Vagina (tissue), 2 donors: ENCODE measurements at regions not wholly inside any gene's neighbourhood (a gene's known extent, or its start where the extent isn't known, plus 50 kb on each side); places are given as distances from the start of the nearest gene placed in this dataset.

Experiments used
- DNase-seq, 2 donors: peaks; one replicate each; pipeline ENCODE4 v3.0.0-alpha.2; 2017; ENCODE audit errors: extremely low spot score in 2 of 2
- H3K27ac ChIP-seq: fragments of 200-600 bp; sonication (generic); one replicate; pipeline ENCODE4 v1.5.1; 2019
- H3K27me3 ChIP-seq: fragments of 200-600 bp; sonication (generic); one replicate; pipeline ENCODE4 v1.5.1; 2019
- H3K36me3 ChIP-seq, 2 donors: fragments of 200-600 bp; sonication (generic); one replicate each; pipeline ENCODE4 v1.5.1; 2017 to 2019
- H3K4me1 ChIP-seq: fragments of 200-600 bp; sonication (generic); one replicate; pipeline ENCODE4 v1.5.1; 2019
- H3K4me3 ChIP-seq, 2 donors: fragments of 200-600 bp; sonication (generic); 1 replicate in 1 of 2; 2 replicates in 1 of 2; pipeline ENCODE4 v1.5.1; 2016 to 2019
- H3K9me3 ChIP-seq: fragments of 200-600 bp; sonication (generic); one replicate; pipeline ENCODE4 v1.5.1; 2019
- POLR2A ChIP-seq, 2 donors: fragments of 450-650 bp; IDR thresholded peaks; one replicate each; pipeline ENCODE4 v1.6.1; 2017; ENCODE audit warnings: antibody characterized with exemption in 2 of 2, mild to moderate bottlenecking in 2 of 2, moderate library complexity in 2 of 2
- POLR2AphosphoS5 ChIP-seq, 2 donors: sonication (generic); formaldehyde crosslinking; IDR thresholded peaks; one replicate each; pipeline ENCODE4 v1.9.0; 2017; ENCODE audit warnings: antibody characterized with exemption in 2 of 2, mild to moderate bottlenecking in 2 of 2, low read depth in 1 of 2; ENCODE audit not compliant: insufficient read depth in 1 of 2
- intact Hi-C: fragments of 100-400 bp; cut with DNase I; formaldehyde crosslinking; loops from one replicate; pipeline ENCODE4 v1.15.1; 2023
- TF ChIP-seq, protein P1 (sequence below), 3 experiments: fragments of 450-650 bp in 2 of 3; fragments of 200-600 bp in 1 of 3; sonication (generic) in 1 of 3; IDR thresholded peaks; one replicate each; pipeline ENCODE4 v1.5.1; 2017 to 2019; ENCODE audit warnings: antibody characterized with exemption in 3 of 3, mild to moderate bottlenecking in 2 of 3, moderate library complexity in 2 of 3

DNA sequence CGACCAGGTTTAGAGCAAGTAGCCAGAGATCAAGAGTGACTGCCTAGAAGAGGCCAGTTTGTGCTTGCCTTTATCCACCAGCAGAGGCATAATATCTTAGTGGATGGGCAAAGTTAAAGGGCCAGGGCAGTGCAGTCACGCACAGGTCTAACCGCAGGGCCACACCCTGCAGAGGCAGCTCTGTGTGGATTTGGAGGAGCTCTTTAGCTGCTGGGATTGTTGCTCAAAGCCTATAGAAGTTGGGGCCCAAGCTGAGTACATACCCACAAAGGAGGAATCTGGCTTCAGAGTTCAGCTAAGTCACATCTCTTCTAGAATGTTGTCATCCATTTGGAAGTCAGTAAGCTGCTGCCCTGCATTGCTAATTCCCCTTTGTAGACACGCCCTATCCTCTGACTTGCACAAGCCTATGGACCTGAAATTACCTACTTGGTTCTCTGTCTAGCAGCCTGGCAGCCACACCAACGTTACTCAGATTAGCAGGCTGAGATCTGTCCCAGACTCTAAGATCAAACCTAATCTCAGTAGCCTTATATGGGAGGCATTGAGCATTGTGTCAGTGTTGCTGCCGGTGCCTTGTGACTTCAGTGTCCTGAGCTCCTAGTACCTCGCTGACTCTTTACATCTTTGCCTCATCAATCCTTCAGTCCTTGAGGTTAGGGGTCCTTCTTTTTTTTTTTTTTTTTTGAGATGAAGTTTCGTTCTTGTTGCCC, 102.9 kb upstream of the STARD13 start:
- no peak overlapping the region for H3K4me3 ChIP-seq
- H3K4me1 ChIP-seq, result no peaks in the 10 kb centered on the region
- H3K27me3 ChIP-seq, result no peaks in the 10 kb centered on the region
- no peak for DNase-seq
- H3K9me3 ChIP-seq, result no peaks in the 10 kb centered on the region
- no peaks in the 10 kb centered on the region for H3K36me3 ChIP-seq
- TF ChIP-seq POLR2AphosphoS5 (IDR thresholded peaks at IDR 0.05; ENCODE audit: insufficient read depth in 1 of 2, low read depth in 1 of 2), result no peak
- intact Hi-C loops, result no loop called here
- no peak overlapping the region for H3K27ac ChIP-seq

DNA sequence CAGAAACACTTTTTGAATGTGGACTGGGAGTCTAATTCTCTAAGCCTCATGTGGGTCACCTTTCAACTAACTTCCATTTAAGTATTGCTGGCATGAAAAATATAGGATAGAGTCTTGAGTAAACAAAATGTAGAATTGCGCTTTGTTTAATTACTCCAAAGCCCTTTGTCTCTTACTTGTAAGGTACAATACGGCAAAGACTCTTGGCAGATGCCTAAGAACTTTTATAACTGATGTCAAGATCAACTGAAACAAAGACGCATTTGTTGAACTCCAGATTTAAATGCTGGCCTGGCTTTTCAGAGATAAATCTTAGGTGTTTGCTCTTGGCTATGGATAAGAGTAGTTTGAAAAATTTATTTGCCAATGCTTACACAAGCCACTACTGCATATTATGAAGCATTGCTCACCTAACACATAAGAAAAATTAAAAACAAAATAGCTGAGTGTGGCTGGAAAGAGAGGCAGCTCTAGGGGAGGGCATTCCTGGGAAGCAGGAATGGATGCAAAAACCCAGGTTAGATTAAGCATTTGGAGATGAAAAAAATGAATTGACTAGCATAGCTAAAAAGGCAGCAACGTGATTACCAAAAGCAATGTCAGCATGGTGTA, 107.3 kb upstream of the STARD13 start:
- no peak overlapping the region for H3K4me3 ChIP-seq
- H3K9me3 ChIP-seq, result no peaks in the 10 kb centered on the region
- H3K27me3 ChIP-seq, result no peaks in the 10 kb centered on the region
- H3K36me3 ChIP-seq, result no peaks in the 10 kb centered on the region
- no peak for TF ChIP-seq POLR2A (IDR thresholded peaks at IDR 0.05)
- no peak for DNase-seq
- no peak overlapping the region for H3K27ac ChIP-seq
- no peaks in the 10 kb centered on the region for H3K4me1 ChIP-seq
- intact Hi-C loops, result no loop called here

DNA sequence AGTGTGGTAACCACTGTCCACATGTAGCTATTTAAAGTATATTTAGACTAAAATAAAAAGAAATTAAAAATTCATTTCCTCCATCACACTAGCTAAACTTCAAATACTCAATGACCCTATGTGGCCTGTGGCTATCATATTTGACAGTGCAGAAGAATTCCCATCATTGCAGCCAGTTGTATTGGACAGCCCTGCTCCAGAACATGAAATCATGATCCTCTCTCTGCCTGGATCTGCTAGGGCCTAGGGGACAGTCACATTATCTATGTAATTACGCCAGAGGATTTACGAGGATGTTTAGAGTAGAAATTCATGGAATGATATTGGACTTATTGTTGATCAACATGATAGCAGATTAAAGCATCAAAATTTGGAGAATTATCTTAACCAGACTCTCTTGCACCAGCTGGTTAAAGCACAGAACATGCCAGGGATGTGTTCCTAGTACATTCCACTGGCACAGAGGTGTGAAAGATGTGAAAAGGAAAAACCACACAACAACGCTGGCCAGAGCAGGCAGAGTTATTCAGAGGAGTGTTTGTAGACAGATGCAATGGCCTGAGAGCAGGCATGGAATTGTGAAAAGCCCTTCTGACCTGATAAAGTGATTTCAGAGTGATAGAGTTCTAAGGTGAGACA, 108.9 kb upstream of the STARD13 start:
- intact Hi-C loops, result no loop called here
- DNase-seq, result no peak
- H3K27ac ChIP-seq, result no peak overlapping the region
- no peak overlapping the region for H3K4me3 ChIP-seq
- H3K4me1 ChIP-seq, result no peaks in the 10 kb centered on the region
- TF ChIP-seq, protein P1, sequence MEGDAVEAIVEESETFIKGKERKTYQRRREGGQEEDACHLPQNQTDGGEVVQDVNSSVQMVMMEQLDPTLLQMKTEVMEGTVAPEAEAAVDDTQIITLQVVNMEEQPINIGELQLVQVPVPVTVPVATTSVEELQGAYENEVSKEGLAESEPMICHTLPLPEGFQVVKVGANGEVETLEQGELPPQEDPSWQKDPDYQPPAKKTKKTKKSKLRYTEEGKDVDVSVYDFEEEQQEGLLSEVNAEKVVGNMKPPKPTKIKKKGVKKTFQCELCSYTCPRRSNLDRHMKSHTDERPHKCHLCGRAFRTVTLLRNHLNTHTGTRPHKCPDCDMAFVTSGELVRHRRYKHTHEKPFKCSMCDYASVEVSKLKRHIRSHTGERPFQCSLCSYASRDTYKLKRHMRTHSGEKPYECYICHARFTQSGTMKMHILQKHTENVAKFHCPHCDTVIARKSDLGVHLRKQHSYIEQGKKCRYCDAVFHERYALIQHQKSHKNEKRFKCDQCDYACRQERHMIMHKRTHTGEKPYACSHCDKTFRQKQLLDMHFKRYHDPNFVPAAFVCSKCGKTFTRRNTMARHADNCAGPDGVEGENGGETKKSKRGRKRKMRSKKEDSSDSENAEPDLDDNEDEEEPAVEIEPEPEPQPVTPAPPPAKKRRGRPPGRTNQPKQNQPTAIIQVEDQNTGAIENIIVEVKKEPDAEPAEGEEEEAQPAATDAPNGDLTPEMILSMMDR (IDR thresholded peaks at IDR 0.05), result no peak
- no peak for TF ChIP-seq POLR2AphosphoS5 (IDR thresholded peaks at IDR 0.05; ENCODE audit: insufficient read depth in 1 of 2, low read depth in 1 of 2)
- H3K27me3 ChIP-seq, result no peaks in the 10 kb centered on the region
- H3K9me3 ChIP-seq, result no peaks in the 10 kb centered on the region
- no peaks in the 10 kb centered on the region for H3K36me3 ChIP-seq

DNA sequence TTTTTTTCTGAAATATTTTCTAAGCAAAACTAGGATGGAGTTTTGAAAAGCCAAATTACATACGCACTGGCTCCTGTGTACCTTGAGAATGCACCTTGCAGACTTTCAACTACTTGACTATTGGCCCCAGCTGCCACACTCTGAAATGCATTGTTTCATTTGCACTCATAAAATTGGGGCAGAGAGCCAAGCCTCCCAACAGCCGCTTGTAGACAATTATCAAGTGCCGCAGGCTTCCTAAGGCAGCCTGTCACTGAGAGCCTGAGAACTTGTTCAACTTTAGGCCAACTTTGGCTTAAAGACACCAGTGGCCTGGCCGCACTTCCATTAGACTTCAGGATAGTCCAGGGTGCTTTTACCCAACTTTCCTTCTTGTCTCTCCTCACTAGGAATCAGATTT, 115.7 kb upstream of the STARD13 start:
- Histone ChIP-seq H3K9me3 (no peaks in the 10 kb centered on the region), H3K4me3 (no peak overlapping the region), H3K27me3 (no peaks in the 10 kb centered on the region), H3K27ac (no peak overlapping the region), H3K4me1 (no peaks in the 10 kb centered on the region), H3K36me3 (no peaks in the 10 kb centered on the region)
- TF ChIP-seq, protein P1 (IDR thresholded peaks at IDR 0.05), result no peak
- no peak for TF ChIP-seq POLR2AphosphoS5 (IDR thresholded peaks at IDR 0.05; ENCODE audit: insufficient read depth in 1 of 2, low read depth in 1 of 2)
- no peak for TF ChIP-seq POLR2A (IDR thresholded peaks at IDR 0.05)
- intact Hi-C loops, result no loop called here
- no peak for DNase-seq

DNA sequence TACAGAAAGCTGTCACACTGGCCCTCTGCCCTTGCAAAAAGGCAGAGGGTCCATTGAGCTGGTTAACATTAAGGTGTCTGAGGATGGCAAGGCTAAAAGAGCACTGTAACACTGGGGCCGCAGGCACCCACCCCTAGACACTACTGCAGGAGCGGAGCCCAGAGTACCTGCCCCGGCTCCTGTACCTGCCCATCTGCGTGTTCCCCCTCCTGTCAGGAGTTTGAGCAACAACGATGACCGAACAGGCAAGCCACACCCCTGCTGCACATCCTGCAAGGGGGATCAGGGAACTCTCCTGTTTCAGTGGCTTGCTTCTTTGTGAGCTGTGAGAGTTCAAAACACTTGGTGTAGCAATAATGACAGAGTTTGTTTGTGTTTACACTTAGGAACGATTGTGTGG, 117.4 kb upstream of the STARD13 start:
- no peaks in the 10 kb centered on the region for H3K4me1 ChIP-seq
- no peaks in the 10 kb centered on the region for H3K27me3 ChIP-seq
- H3K36me3 ChIP-seq, result no peaks in the 10 kb centered on the region
- no peak overlapping the region for H3K27ac ChIP-seq
- intact Hi-C loops, result no loop called here
- DNase-seq, result no peak
- H3K9me3 ChIP-seq, result no peaks in the 10 kb centered on the region
- no peak overlapping the region for H3K4me3 ChIP-seq
- TF ChIP-seq, protein P1 (IDR thresholded peaks at IDR 0.05), result no peak
- no peak for TF ChIP-seq POLR2A (IDR thresholded peaks at IDR 0.05)
- no peak for TF ChIP-seq POLR2AphosphoS5 (IDR thresholded peaks at IDR 0.05; ENCODE audit: insufficient read depth in 1 of 2, low read depth in 1 of 2)

DNA sequence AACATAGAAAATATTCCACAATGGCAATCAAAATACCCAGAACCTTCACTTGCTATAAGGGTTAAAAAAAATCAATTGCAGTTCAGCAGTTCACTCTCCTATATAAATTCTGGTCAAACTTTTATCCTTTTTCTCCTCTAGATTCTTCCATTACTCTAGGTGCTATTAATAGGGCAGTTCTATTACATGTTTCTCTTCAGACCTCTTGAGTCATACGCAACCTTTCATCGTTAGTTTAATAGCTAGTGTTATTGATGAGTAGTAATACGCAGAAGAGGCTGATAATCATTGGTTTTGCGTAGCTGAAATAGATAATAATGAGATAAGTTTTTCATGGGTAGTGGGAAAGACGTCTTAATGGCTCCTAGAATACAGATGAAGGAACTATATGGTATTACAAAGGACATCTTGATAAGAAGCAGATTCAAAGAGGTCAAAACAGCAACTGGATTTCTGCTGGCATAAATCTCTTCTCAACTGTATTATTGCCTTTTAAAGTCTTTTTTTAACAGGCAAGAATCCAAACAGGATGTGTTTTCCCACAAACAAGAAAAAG, 118.3 kb upstream of the STARD13 start:
- no peaks in the 10 kb centered on the region for H3K4me1 ChIP-seq
- H3K4me3 ChIP-seq, result no peak overlapping the region
- no peaks in the 10 kb centered on the region for H3K36me3 ChIP-seq
- TF ChIP-seq, protein P1 (IDR thresholded peaks at IDR 0.05), result no peak
- no peak for TF ChIP-seq POLR2AphosphoS5 (IDR thresholded peaks at IDR 0.05; ENCODE audit: insufficient read depth in 1 of 2, low read depth in 1 of 2)
- no peak for TF ChIP-seq POLR2A (IDR thresholded peaks at IDR 0.05)
- intact Hi-C loops, result no loop called here
- H3K27me3 ChIP-seq, result no peaks in the 10 kb centered on the region
- no peaks in the 10 kb centered on the region for H3K9me3 ChIP-seq
- DNase-seq, result no peak
- peak overlapping the region; percentile 34 for H3K27ac ChIP-seq
